ENCODE measurements at regions not wholly inside any gene's neighbourhood (a gene's known extent, or its start where the extent isn't known, plus 50 kb on each side); places are given as distances from the start of the nearest gene placed in this dataset.

- ATAC-seq: no peak
- no peak for TF ChIP-seq ZNF70 (CRISPR knock-in tag; IDR thresholded peaks at IDR 0.05)
- no peak for TF ChIP-seq ZC3H10 (CRISPR knock-in tag; IDR thresholded peaks at IDR 0.05)
These were observed 1022.3 kb upstream of the WWC1 start for GRCh38 chr5:167269146-167269545.

DNA sequence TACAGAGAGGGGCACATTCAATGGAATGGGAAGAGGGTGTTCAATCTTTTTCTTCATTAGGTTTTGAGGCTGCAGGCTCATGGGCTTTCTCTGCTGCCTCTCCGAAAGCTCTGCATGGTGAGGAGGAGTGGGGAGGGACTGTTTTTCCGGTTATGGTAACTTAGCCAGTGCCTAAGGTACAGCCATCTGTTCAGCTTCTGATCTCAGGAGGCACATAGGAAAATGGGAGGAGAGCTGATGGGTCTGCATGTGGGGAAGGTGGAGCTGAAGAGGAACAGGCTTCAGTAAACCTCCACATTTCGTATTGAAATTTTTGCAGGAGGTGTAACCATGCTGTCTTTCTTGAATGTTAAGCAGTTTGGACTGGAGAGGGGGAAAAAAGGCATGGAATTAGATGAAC lies 1020.4 kb upstream of the WWC1 start:
- no peak for ATAC-seq
- TF ChIP-seq CSDC2 (CRISPR knock-in tag; IDR thresholded peaks at IDR 0.05) (no peak), ZNF565 (CRISPR knock-in tag; conservative IDR thresholded peaks at IDR 0.05; ENCODE audit: low read depth) (no peak), ESRRG (CRISPR knock-in tag; IDR thresholded peaks at IDR 0.05) (no peak), TOX (CRISPR knock-in tag; IDR thresholded peaks at IDR 0.05; ENCODE audit: borderline replicate concordance) (no peak), TSHZ2 (CRISPR knock-in tag; IDR thresholded peaks at IDR 0.05) (no peak), ZC3H10 (CRISPR knock-in tag; IDR thresholded peaks at IDR 0.05) (no peak), PATZ1 (CRISPR knock-in tag; IDR thresholded peaks at IDR 0.05; ENCODE audit: borderline replicate concordance) (no peak), OSR1 (CRISPR knock-in tag; IDR thresholded peaks at IDR 0.05) (no peak), RARB (CRISPR knock-in tag; IDR thresholded peaks at IDR 0.05) (no peak), GLIS3 (CRISPR knock-in tag; IDR thresholded peaks at IDR 0.05) (no peak), ZFP30 (CRISPR knock-in tag; IDR thresholded peaks at IDR 0.05) (no peak), ISL1 (CRISPR knock-in tag; IDR thresholded peaks at IDR 0.05) (no peak), ARNTL (CRISPR knock-in tag; IDR thresholded peaks at IDR 0.05; ENCODE audit: borderline replicate concordance, low read depth) (no peak), SNAI2 (CRISPR knock-in tag; IDR thresholded peaks at IDR 0.05) (no peak), BACH2 (CRISPR knock-in tag; IDR thresholded peaks at IDR 0.05; ENCODE audit: borderline replicate concordance) (no peak), ZNF70 (CRISPR knock-in tag; IDR thresholded peaks at IDR 0.05) (no peak), ZNF8 (CRISPR knock-in tag; IDR thresholded peaks at IDR 0.05) (no peak)
- TF ChIP-seq, protein P1, sequence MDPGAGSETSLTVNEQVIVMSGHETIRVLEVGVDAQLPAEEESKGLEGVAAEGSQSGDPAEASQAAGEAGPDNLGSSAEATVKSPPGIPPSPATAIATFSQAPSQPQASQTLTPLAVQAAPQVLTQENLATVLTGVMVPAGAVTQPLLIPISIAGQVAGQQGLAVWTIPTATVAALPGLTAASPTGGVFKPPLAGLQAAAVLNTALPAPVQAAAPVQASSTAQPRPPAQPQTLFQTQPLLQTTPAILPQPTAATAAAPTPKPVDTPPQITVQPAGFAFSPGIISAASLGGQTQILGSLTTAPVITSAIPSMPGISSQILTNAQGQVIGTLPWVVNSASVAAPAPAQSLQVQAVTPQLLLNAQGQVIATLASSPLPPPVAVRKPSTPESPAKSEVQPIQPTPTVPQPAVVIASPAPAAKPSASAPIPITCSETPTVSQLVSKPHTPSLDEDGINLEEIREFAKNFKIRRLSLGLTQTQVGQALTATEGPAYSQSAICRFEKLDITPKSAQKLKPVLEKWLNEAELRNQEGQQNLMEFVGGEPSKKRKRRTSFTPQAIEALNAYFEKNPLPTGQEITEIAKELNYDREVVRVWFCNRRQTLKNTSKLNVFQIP (CRISPR knock-in tag; IDR thresholded peaks at IDR 0.05; ENCODE audit: borderline replicate concordance, low read depth): no peak
- TF ChIP-seq, protein P2, sequence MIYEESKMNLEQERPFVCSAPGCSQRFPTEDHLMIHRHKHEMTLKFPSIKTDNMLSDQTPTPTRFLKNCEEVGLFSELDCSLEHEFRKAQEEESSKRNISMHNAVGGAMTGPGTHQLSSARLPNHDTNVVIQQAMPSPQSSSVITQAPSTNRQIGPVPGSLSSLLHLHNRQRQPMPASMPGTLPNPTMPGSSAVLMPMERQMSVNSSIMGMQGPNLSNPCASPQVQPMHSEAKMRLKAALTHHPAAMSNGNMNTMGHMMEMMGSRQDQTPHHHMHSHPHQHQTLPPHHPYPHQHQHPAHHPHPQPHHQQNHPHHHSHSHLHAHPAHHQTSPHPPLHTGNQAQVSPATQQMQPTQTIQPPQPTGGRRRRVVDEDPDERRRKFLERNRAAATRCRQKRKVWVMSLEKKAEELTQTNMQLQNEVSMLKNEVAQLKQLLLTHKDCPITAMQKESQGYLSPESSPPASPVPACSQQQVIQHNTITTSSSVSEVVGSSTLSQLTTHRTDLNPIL (CRISPR knock-in tag; IDR thresholded peaks at IDR 0.05; ENCODE audit: low read depth): no peak

GRCh38 chr5:167271511-167271910 lies 1019.9 kb upstream of the WWC1 start:
- TF ChIP-seq SNAI2 (CRISPR knock-in tag; IDR thresholded peaks at IDR 0.05): no peak
- TF ChIP-seq ESRRG (CRISPR knock-in tag; IDR thresholded peaks at IDR 0.05): no peak
- no peak for TF ChIP-seq CSDC2 (CRISPR knock-in tag; IDR thresholded peaks at IDR 0.05)
- no peak for TF ChIP-seq ZFP3 (CRISPR knock-in tag; IDR thresholded peaks at IDR 0.05)
- ATAC-seq: no peak

DNA sequence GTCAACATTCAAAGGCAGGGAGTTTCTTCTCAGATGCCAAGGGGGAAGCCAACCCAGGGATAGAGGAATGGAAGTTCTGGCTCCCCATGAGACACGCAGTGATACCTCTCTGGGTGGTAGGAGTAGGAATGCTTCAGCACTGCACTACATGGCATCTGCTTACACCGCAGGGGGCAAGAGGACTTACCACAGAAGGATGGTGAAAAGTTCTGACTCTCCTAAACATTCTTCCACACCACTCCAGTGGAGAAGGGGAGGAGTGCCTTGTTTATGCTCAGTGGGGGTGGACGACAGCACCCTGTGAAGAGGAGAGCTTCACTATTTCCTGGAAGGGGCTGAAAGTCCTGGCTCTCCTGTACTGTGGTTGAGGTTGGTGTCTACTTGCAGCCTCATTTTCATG lies 1011.3 kb upstream of the WWC1 start:
- ATAC-seq: no peak
- no peak for TF ChIP-seq PPARA (CRISPR knock-in tag; IDR thresholded peaks at IDR 0.05; ENCODE audit: borderline replicate concordance)
- TF ChIP-seq ZFP3 (CRISPR knock-in tag; IDR thresholded peaks at IDR 0.05): no peak
- TF ChIP-seq OSR1 (CRISPR knock-in tag; IDR thresholded peaks at IDR 0.05): no peak
- no peak for TF ChIP-seq TCF4 (CRISPR knock-in tag; IDR thresholded peaks at IDR 0.05; ENCODE audit: borderline replicate concordance)
- no peak for TF ChIP-seq ZC3H10 (CRISPR knock-in tag; IDR thresholded peaks at IDR 0.05)
- no peak for TF ChIP-seq ARNTL (CRISPR knock-in tag; IDR thresholded peaks at IDR 0.05; ENCODE audit: borderline replicate concordance, low read depth)
- TF ChIP-seq ZNF70 (CRISPR knock-in tag; IDR thresholded peaks at IDR 0.05): no peak
- no peak for TF ChIP-seq ESRRG (CRISPR knock-in tag; IDR thresholded peaks at IDR 0.05)
- TF ChIP-seq ZNF8 (CRISPR knock-in tag; IDR thresholded peaks at IDR 0.05): no peak
- no peak for TF ChIP-seq GLIS3 (CRISPR knock-in tag; IDR thresholded peaks at IDR 0.05)
- TF ChIP-seq TSHZ2 (CRISPR knock-in tag; IDR thresholded peaks at IDR 0.05): no peak
- no peak for TF ChIP-seq ZNF565 (CRISPR knock-in tag; conservative IDR thresholded peaks at IDR 0.05; ENCODE audit: low read depth)
- TF ChIP-seq, protein P2 (CRISPR knock-in tag; IDR thresholded peaks at IDR 0.05; ENCODE audit: low read depth): no peak
- TF ChIP-seq RARB (CRISPR knock-in tag; IDR thresholded peaks at IDR 0.05): no peak
- no peak for TF ChIP-seq CSDC2 (CRISPR knock-in tag; IDR thresholded peaks at IDR 0.05)

Data from SK-N-SH treated with all-trans-retinoic acid at 6 μM for 48 hours (cell line).